ENCODE measurements at regions not wholly inside any gene's neighbourhood (a gene's known extent, or its start where the extent isn't known, plus 50 kb on each side); places are given as distances from the start of the nearest gene placed in this dataset.

- no peak for DNase-seq
Measured at GRCh38 chr2:147394179-147394790, 450.5 kb upstream of the ACVR2A start.

DNA sequence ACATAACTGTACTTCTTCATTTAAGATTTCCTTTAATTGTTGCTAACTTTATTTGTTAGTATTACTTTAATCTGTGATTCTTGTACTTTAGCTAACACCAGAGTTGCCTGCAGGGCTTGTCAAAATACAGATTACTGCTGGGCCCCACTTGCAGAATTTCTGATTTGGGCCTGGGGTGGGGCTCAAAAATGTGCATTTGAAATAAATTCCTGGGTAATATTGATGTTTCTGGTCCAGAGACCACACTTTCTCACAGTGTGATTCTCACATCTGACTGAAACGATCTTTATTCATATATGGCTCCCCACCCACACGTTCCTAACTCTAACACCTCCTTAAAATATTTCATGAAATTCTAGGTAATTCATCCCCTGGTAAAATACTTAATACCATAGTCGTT, 452.6 kb upstream of the ACVR2A start:
- no peak for DNase-seq

- DNase-seq: no peak
Measured at GRCh38 chr2:147390475-147390874, 454.4 kb upstream of the ACVR2A start.

DNA sequence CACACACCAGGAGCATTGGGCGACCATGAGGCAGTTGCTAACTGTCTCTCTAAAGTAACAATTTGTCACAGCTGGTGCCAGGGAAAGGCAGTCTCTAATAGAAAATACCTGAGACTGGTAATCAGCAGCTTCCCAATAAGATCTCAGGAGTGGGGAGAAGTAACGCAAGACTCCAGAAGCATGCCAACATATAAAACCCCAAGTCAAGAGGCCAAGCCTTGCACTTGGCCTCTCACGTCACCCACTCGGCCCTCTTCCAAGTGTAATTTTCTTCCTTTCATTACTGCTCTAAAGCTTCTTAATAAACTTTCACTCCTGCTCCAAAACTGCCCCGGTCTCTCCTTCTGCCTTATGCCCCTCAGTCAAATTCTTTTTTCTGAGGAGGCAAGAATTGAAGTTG, 455.6 kb upstream of the ACVR2A start:
- no peak for DNase-seq

GRCh38 chr2:147388217-147388616, 456.6 kb upstream of the ACVR2A start:
- no peak for DNase-seq

DNA sequence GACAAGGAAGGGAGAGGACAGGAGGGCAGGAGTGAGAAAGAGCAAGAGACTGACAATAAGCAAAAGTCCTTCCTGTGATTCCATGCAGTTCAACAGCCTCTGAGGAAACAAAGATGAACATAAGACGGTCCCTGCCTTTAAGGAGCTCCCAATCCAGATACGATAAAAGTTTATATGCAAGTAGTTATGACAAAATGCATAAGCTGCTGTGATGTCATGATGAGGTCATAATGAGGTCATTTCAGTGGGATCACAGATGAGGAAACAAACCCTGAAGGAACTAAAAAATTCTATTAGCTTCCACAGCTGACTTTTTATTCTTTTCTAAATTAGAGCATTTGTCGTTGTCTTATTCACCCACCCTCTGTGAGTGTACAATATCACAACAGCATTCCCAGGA, 458.5 kb upstream of the ACVR2A start:
- DNase-seq: peak; percentile 14

GRCh38 chr2:147385600-147385999, 459.2 kb upstream of the ACVR2A start:
- DNase-seq: no peak

DNA sequence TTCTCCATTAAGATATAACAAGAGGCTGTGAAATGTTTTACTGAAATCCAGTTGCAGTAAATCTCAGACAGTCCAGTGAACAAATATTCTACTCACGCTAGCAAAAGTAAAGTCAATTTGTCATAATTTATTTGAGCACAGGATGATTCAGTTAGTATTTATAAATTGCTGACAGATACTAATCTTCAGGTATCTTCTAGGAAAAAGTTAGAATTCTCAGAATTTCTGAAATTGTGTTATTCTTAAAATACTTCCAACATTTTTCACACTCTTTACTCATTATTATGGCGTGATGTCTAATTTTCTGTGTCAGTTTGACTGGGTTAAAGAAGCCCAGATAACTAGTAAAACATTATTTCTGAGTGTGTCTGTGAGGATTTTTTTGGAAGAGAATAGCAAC, 460.2 kb upstream of the ACVR2A start:
- DNase-seq: no peak

DNA sequence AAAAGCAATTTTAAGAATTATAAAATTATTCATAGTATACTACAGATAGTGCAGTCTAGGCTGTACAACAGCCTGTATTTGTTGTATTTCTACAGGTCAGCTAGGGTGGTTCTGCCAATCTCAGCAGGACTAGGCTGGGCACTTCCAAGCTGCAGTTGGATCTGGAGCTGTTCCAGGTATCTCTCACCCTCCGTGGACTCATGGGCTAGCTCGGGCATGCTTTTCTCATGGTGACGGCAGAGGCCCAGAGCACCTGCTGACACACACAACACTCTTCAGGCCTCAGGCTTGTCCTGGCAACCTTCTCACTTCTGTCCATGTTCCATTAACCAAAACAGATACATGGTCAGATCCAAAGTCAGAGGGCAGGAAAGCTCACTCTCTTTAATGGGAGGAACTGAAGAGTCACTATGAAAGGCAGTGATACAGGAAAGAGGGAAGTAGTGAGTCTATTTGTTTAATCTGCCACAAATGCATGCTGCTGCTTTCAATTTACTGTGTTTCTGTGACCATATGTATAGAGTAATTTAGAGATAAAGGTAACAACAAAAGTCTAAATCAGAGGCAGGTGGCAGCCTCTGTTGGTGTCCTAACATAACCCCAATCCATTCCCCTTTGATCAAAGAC, 462.4 kb upstream of the ACVR2A start:
- peak; percentile 2 for DNase-seq

DNA sequence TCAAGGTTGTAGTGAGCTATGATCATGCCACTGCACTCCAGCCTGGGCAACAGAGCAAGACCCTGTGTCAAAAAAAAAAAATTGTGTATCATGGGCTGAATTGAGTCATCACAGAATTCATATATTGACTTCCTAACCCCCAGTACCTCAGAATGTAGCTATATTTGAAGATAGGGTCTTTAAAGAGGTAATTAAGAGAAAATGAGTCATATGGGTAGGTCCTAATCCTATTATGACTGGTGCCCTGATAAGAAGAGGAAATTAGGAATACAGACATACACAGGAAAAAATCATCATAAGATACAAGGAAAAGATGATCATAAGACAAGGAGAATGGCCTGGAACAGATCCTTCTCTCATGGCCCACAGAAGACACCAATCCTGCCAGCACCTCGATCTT, 466.4 kb upstream of the ACVR2A start:
- no peak for DNase-seq

DNA sequence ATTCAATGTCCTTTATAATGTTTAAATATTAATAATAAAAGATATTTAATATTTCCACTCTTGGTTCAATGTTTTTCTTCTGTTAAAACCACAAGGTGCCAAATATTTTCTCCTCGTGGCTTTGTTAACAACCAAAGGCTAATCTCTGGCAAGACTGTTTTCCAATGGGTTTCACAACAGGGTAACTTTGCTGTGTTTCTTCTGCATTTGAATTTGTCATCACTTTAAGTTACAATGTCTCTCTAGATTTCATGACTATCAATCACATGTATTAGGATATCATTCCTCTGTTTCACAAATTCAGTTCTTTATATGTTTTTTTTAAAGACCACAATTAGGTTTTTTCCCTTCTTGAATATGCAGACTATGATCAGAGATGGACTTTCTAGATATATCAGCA, 469.8 kb upstream of the ACVR2A start:
- no peak for DNase-seq

DNA sequence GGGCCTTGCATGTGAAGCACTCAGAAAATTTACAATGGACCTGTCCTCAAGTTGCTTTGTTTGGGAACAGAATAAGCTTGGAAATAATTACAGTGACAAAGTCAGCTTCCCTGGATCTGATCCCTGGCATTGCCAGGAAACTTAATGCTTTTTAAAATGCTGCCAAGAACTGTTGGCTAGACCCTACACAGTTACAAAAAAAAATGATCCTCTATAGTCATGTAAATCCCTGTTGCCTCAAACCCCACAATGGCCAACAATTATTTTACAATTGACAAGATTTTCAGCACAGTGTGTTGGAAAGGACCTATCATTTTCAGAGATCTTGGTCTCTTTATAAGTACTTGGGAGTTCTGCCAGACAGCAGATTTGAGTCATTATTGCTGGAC, 470.4 kb upstream of the ACVR2A start:
- DNase-seq: no peak

GRCh38 chr2:147373800-147374422, 470.9 kb upstream of the ACVR2A start:
- no peak for DNase-seq

- no peak for DNase-seq
Measured at GRCh38 chr2:147368306-147368705, 476.5 kb upstream of the ACVR2A start.

GRCh38 chr2:147366279-147366678, 478.6 kb upstream of the ACVR2A start:
- DNase-seq: no peak

- DNase-seq: no peak
Measured at GRCh38 chr2:147365622-147366021, 479.2 kb upstream of the ACVR2A start.

DNA sequence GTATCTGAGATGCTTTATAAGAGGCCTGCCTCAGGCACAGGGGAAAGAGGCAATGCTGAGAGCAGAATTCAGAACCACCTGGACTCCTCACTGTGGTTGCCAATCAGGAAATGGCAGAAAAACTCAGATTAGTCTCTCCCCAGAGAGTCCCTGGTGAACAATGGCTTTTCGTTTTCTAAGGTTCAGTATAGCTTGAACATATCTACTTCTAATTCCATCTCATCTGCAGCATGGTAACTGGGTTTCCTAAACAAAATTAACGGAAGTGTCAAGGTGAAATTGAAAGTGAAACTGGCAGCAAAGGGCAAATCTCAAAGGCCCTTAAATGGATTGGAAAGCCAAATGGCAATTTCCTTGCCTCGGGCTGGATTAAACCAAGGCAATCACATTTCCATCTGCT, 480.2 kb upstream of the ACVR2A start:
- DNase-seq: peak; percentile 1

- DNase-seq: no peak
Measured at GRCh38 chr2:147363181-147363580, 481.6 kb upstream of the ACVR2A start.

DNA sequence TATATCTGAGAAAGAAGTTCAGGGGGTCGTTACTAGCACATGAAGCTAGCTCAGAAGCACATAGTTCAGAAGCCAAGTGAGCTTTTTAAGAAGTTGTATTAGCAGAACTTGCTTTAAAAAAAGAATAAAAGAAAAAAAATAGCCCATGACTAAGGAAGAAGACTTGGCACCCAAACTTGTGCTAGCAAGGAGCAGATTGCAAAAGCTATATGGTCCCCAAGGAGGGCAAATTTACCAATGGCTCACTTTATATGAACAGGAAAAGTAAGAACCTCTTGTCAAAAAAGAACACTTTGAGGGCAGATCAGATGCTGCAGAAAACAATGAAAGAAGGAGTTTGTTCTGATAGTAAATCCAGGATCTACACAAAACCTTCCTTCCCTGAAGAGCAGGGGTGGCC, 486.5 kb upstream of the ACVR2A start:
- DNase-seq: no peak

- DNase-seq: no peak
Measured at GRCh38 chr2:147356157-147356556, 488.7 kb upstream of the ACVR2A start.

DNA sequence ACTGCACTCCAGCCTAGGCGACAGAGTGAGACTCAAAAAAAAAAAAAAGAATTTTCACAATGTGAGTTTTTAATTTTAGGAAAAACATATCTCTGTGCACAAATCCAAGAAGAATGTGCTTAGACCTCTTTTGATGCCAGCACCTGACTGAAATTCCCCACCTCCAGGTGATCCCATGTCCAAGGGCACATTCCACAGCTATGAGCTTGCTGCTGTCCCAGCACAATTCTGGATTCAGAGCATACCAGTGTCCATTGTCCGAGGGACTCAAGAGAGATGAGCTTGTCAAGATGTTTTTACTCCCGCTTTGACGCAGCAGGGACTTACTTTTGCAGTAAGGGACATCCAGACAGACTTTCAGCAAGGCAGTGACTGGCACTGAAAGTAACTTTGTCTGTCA, 489.1 kb upstream of the ACVR2A start:
- no peak for DNase-seq

- DNase-seq: no peak
Measured at GRCh38 chr2:147353072-147353381, 491.8 kb upstream of the ACVR2A start.

DNA sequence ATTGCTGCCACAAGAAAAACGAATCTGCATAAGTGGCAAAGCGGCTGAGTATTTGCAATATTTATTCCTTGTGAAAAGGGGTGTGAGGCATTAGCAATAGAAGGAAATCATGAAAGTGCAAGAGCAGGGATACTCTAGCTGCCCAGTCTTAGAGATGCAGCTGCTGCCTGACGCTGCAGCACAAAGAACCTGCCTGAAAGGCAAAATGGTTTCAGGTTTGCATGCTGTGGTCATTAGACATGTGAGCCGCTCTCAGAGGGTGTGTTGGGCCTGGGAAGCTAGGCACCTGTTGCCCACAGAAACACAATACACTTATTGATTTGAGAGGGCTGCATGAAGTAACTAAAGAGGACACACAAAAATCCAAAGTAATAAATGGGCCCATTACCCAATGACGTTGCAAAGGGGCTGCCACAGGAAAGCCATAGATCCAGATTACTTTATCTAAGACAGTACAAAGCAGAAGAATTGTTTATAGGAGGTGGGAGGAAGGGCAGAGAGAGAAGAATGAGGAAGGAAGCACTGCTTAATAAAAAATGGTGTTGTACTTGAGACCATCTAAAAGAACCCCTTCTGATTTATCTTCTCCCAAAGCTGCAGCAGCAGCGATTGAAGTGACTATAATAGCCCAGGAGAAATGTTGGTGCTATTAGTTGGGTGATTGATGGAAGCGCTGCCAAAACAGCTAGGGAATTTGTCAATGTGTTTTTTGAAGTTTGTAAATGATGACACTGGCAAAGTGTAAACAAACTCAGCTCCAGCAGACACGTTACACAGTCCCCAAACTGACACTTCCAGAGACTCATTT, 492.4 kb upstream of the ACVR2A start:
- no peak for DNase-seq

DNA sequence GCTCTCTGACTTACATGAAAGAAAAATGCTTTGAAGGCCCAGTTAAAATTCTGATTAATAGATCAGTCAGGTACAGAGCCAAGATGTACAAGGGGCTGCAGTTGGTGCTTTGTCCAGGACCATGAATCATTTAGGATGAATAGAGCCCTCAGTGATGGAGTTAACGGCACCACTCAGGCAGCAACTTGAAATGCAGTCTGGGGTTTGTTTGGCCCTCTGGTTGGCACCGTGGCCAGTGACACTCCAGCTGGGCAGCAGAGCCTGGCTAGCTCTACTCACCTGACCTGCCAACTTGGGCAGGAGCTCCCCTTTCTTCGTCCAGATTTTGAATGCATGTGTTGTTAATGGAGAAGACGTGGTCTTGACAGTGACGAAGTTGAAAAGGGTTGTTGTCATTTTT, 493.0 kb upstream of the ACVR2A start:
- no peak for DNase-seq
